K562 (cell line): ENCODE measurements at regions not wholly inside any gene's neighbourhood (a gene's known extent, or its start where the extent isn't known, plus 50 kb on each side); places are given as distances from the start of the nearest gene placed in this dataset.

Source experiments
- MAFG ChIP-seq: fragments of 450-650 bp; conservative IDR thresholded peaks from 2 replicates; pipeline ENCODE4 v1.6.1; 2016; ENCODE audit warnings: missing genetic modification characterization, missing compliant biosample characterization
- RNF2 ChIP-seq: sonication (generic); IDR thresholded peaks from 2 replicates; pipeline ENCODE4 v1.6.1; 2016
- ZFP36 ChIP-seq: fragments of 150-350 bp; IDR thresholded peaks from 2 replicates; pipeline ENCODE4 v1.6.1; 2018; ENCODE audit warnings: low read length, low read depth; ENCODE audit not compliant: partially characterized antibody
- ZNF133 ChIP-seq: fragments of 250-450 bp; sonication (Bioruptor Pico); IDR thresholded peaks from 2 replicates; pipeline ENCODE4 v1.4.0; 2020; ENCODE audit warnings: mild to moderate bottlenecking
- ZNF3 ChIP-seq: fragments of 250-450 bp; sonication (Bioruptor Pico); IDR thresholded peaks from 2 replicates; pipeline ENCODE4 v1.5.0; 2021; ENCODE audit warnings: mild to moderate bottlenecking, moderate library complexity
- ZNF431 ChIP-seq: sonication (generic); formaldehyde crosslinking; IDR thresholded peaks from 2 replicates; pipeline ENCODE4 v1.8.0; 2022; ENCODE audit warnings: mild to moderate bottlenecking, missing genetic modification reagents
- TF ChIP-seq, protein P1 (sequence below): fragments of 450-650 bp; formaldehyde crosslinking; IDR thresholded peaks from 2 replicates; pipeline ENCODE4 v1.4.0; 2020; ENCODE audit warnings: mild to moderate bottlenecking, moderate library complexity
- TF ChIP-seq, protein P2 (sequence below), 2 experiments: fragments of 450-650 bp; IDR thresholded peaks; 2 replicates each; pipeline ENCODE4 v1.6.1; 2016; ENCODE audit warnings: mild to moderate bottlenecking in 2 of 2, borderline replicate concordance in 1 of 2, low read depth in 1 of 2, moderate library complexity in 1 of 2
- TF ChIP-seq, protein P3 (sequence below): fragments of 450-650 bp; IDR thresholded peaks from 2 replicates; pipeline ENCODE4 v1.6.1; 2018; ENCODE audit not compliant: partially characterized antibody
- TF ChIP-seq, protein P4 (sequence below), 3 experiments: IDR thresholded peaks in 2 of 3; conservative IDR thresholded peaks in 1 of 3; 2 replicates each; pipeline ENCODE4 v1.5.1; 2011 to 2012; ENCODE audit warnings: low read length in 3 of 3, mild to moderate bottlenecking in 3 of 3, control low read depth in 2 of 3, improper control_type of control experiment in 1 of 3, inconsistent platforms in 1 of 3, low read depth in 1 of 3, mixed read lengths in 1 of 3, moderate library complexity in 1 of 3; ENCODE audit not compliant: insufficient read depth in 2 of 3

DNA sequence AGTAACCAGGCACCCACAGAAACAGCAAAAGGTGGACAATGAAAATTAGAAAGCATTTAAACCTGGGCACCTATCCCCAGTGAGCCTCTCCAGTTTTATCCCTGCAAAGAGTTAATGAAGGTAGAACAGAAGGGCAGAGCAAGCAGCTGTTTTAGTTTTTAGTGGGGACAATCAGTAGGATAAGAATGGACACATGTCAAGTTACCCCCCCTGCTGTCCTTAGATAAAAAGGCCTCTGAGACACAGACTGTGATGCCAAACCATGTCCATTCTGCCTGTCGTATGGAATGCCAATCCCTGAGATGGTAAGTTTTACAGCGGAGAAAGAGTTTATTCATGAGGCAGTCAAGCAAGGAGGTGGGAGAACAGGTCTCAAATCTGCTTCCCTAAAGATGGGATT lies 162.6 kb upstream of the AGR3 start:
- TF ChIP-seq, protein P1, sequence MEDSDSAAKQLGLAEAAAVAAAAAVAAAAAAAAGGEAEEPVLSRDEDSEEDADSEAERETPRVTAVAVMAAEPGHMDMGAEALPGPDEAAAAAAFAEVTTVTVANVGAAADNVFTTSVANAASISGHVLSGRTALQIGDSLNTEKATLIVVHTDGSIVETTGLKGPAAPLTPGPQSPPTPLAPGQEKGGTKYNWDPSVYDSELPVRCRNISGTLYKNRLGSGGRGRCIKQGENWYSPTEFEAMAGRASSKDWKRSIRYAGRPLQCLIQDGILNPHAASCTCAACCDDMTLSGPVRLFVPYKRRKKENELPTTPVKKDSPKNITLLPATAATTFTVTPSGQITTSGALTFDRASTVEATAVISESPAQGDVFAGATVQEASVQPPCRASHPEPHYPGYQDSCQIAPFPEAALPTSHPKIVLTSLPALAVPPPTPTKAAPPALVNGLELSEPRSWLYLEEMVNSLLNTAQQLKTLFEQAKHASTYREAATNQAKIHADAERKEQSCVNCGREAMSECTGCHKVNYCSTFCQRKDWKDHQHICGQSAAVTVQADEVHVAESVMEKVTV (CRISPR knock-in tag) = no peak
- TF ChIP-seq, protein P2, sequence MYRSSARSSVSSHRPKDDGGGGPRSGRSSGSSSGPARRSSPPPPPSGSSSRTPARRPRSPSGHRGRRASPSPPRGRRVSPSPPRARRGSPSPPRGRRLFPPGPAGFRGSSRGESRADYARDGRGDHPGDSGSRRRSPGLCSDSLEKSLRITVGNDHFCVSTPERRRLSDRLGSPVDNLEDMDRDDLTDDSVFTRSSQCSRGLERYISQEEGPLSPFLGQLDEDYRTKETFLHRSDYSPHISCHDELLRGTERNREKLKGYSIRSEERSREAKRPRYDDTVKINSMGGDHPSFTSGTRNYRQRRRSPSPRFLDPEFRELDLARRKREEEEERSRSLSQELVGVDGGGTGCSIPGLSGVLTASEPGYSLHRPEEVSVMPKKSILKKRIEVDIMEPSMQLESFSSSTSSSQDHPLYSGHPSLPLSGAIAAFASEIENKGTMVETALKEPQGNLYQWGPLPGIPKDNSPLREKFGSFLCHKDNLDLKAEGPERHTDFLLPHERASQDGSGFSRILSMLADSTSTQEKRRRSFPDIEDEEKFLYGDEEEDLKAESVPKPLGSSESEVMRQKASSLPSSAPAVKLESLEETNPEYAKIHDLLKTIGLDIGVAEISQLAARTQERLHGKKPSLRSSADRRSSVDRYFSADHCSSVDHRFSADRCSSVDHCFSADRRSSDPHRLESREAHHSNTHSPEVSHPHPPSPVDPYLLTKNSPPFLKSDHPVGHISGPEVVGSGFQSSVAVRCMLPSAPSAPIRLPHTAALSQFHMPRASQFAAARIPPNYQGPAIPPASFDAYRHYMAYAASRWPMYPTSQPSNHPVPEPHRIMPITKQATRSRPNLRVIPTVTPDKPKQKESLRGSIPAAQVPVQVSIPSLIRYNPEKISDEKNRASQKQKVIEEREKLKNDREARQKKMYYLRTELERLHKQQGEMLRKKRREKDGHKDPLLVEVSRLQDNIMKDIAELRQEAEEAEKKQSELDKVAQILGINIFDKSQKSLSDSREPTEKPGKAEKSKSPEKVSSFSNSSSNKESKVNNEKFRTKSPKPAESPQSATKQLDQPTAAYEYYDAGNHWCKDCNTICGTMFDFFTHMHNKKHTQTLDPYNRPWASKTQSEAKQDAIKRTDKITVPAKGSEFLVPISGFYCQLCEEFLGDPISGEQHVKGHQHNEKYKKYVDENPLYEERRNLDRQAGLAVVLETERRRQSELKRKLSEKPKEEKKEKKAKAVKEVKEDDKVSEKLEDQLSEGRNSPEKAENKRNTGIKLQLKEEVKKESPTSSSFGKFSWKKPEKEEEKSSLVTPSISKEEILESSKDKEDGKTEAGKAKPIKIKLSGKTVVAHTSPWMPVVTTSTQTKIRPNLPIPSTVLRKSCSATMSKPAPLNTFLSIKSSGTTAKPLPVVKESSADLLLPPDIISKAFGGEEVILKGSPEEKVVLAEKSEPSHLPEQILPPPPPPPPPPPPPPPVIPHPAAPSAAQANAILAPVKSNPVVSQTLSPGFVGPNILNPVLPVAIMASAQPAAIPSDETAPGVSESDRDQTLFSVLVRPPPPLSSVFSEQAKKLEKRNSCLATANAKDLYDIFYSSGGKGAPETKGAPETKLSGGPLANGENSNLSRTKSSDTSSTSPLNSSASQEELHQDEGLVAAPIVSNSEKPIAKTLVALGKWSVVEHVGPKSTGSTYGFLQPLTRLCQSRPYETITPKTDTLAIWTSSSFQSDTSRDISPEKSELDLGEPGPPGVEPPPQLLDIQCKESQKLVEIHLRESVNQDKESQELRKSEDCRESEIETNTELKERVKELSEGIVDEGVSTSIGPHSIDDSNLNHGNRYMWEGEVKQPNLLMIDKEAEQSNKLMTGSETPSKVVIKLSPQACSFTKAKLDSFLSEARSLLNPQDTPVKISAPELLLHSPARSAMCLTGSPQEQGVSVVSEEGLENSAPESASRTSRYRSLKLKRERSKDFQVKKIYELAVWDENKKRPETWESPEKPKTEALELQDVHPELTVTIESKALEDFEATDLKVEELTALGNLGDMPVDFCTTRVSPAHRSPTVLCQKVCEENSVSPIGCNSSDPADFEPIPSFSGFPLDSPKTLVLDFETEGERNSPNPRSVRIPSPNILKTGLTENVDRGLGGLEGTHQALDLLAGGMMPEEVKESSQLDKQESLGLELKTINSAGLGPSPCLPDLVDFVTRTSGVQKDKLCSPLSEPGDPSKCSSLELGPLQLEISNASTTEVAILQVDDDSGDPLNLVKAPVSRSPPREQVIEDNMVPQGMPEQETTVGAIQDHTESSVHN (IDR thresholded peaks at IDR 0.05; ENCODE audit: borderline replicate concordance in 1 of 2, low read depth in 1 of 2) = no peak
- no peak for TF ChIP-seq MAFG (tag)
- TF ChIP-seq, protein P3, sequence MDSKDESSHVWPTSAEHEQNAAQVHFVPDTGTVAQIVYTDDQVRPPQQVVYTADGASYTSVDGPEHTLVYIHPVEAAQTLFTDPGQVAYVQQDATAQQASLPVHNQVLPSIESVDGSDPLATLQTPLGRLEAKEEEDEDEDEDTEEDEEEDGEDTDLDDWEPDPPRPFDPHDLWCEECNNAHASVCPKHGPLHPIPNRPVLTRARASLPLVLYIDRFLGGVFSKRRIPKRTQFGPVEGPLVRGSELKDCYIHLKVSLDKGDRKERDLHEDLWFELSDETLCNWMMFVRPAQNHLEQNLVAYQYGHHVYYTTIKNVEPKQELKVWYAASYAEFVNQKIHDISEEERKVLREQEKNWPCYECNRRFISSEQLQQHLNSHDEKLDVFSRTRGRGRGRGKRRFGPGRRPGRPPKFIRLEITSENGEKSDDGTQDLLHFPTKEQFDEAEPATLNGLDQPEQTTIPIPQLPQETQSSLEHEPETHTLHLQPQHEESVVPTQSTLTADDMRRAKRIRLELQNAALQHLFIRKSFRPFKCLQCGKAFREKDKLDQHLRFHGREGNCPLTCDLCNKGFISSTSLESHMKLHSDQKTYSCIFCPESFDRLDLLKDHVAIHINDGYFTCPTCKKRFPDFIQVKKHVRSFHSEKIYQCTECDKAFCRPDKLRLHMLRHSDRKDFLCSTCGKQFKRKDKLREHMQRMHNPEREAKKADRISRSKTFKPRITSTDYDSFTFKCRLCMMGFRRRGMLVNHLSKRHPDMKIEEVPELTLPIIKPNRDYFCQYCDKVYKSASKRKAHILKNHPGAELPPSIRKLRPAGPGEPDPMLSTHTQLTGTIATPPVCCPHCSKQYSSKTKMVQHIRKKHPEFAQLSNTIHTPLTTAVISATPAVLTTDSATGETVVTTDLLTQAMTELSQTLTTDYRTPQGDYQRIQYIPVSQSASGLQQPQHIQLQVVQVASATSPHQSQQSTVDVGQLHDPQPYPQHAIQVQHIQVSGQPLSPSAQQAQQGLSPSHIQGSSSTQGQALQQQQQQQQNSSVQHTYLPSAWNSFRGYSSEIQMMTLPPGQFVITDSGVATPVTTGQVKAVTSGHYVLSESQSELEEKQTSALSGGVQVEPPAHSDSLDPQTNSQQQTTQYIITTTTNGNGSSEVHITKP = no peak
- TF ChIP-seq ZNF133 = no peak
- TF ChIP-seq, protein P4, sequence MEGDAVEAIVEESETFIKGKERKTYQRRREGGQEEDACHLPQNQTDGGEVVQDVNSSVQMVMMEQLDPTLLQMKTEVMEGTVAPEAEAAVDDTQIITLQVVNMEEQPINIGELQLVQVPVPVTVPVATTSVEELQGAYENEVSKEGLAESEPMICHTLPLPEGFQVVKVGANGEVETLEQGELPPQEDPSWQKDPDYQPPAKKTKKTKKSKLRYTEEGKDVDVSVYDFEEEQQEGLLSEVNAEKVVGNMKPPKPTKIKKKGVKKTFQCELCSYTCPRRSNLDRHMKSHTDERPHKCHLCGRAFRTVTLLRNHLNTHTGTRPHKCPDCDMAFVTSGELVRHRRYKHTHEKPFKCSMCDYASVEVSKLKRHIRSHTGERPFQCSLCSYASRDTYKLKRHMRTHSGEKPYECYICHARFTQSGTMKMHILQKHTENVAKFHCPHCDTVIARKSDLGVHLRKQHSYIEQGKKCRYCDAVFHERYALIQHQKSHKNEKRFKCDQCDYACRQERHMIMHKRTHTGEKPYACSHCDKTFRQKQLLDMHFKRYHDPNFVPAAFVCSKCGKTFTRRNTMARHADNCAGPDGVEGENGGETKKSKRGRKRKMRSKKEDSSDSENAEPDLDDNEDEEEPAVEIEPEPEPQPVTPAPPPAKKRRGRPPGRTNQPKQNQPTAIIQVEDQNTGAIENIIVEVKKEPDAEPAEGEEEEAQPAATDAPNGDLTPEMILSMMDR (IDR thresholded peaks at IDR 0.05 in 2 of 3, conservative IDR thresholded peaks at IDR 0.05 in 1 of 3; ENCODE audit: insufficient read depth in 2 of 3, low read depth in 1 of 3, low read length in 3 of 3) = no peak
- TF ChIP-seq ZNF3 (CRISPR knock-in tag) = no peak
- TF ChIP-seq RNF2 = no peak
- no peak for TF ChIP-seq ZNF431 (CRISPR knock-in tag)
- TF ChIP-seq ZFP36 = no peak
